ENCODE measurements at regions not wholly inside any gene's neighbourhood (a gene's known extent, or its start where the extent isn't known, plus 50 kb on each side); places are given as distances from the start of the nearest gene placed in this dataset.
"Not testable (repeated sequence)": the region's sequence is repeated elsewhere in the genome, so short reads cannot be mapped to it uniquely, and the experiment has no call there.

DNA sequence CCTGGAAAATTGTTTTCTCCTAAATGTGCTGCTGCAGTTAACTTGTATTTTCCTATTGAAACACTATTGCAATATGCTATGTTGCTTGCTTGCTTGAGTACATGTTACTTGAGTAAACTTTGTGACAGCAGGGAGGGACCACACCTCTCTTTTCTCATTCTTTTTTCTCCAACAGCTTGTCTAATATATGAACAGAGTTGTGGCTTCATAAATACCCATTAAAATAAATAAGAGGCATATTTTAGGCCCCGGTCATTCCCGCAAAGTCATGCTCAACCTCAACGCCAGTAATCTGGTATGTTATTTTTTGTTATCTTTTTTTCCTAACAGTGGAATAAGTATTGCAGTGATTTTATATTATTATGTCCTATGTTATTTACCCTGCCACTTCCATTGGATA is 2408.6 kb downstream of the ARAP2 start:
- TF ChIP-seq, protein P1, sequence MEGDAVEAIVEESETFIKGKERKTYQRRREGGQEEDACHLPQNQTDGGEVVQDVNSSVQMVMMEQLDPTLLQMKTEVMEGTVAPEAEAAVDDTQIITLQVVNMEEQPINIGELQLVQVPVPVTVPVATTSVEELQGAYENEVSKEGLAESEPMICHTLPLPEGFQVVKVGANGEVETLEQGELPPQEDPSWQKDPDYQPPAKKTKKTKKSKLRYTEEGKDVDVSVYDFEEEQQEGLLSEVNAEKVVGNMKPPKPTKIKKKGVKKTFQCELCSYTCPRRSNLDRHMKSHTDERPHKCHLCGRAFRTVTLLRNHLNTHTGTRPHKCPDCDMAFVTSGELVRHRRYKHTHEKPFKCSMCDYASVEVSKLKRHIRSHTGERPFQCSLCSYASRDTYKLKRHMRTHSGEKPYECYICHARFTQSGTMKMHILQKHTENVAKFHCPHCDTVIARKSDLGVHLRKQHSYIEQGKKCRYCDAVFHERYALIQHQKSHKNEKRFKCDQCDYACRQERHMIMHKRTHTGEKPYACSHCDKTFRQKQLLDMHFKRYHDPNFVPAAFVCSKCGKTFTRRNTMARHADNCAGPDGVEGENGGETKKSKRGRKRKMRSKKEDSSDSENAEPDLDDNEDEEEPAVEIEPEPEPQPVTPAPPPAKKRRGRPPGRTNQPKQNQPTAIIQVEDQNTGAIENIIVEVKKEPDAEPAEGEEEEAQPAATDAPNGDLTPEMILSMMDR (conservative IDR thresholded peaks at IDR 0.05 in 1 of 2, IDR thresholded peaks at IDR 0.05 in 1 of 2; ENCODE audit: low read depth in 1 of 2, low read length in 2 of 2) = not testable (repeated sequence)
- not testable (repeated sequence) for TF ChIP-seq EZH2 (IDR thresholded peaks at IDR 0.05; ENCODE audit: low read length, missing control alignments)

Measured in fibroblast of lung (primary cell).